ENCODE measurements at regions not wholly inside any gene's neighbourhood (a gene's known extent, or its start where the extent isn't known, plus 50 kb on each side); places are given as distances from the start of the nearest gene placed in this dataset.

GRCh38 chr1:38456531-38456876, 403.1 kb downstream of the RRAGC start:
- no peak for DNase-seq (ENCODE audit: low spot score)

- DNase-seq (ENCODE audit: low spot score): no peak
Measured at GRCh38 chr1:38455829-38456530, 403.6 kb downstream of the RRAGC start.

GRCh38 chr1:38454749-38455441, 404.7 kb downstream of the RRAGC start:
- DNase-seq (ENCODE audit: low spot score): no peak

- no peak for DNase-seq (ENCODE audit: low spot score)
Measured at GRCh38 chr1:38454236-38454635, 405.3 kb downstream of the RRAGC start.

GRCh38 chr1:38452246-38452645, 405.7 kb upstream of the POU3F1 start:
- no peak for DNase-seq (ENCODE audit: low spot score)

- no peak for DNase-seq (ENCODE audit: low spot score)
Measured at GRCh38 chr1:38451541-38451993, 405.0 kb upstream of the POU3F1 start.

- DNase-seq (ENCODE audit: low spot score): no peak
Measured at GRCh38 chr1:38448893-38449292, 402.3 kb upstream of the POU3F1 start.

GRCh38 chr1:38446936-38447335, 400.3 kb upstream of the POU3F1 start:
- DNase-seq (ENCODE audit: low spot score): no peak

- DNase-seq (ENCODE audit: low spot score): no peak
Measured at GRCh38 chr1:38444770-38445442, 398.3 kb upstream of the POU3F1 start.

- DNase-seq (ENCODE audit: low spot score): no peak
Measured at GRCh38 chr1:38444311-38444710, 397.7 kb upstream of the POU3F1 start.

GRCh38 chr1:38440402-38440801, 393.8 kb upstream of the POU3F1 start:
- DNase-seq (ENCODE audit: low spot score): no peak

GRCh38 chr1:38436749-38437148, 390.2 kb upstream of the POU3F1 start:
- no peak for DNase-seq (ENCODE audit: low spot score)

- no peak for DNase-seq (ENCODE audit: low spot score)
Measured at GRCh38 chr1:38436006-38436405, 389.4 kb upstream of the POU3F1 start.

GRCh38 chr1:38433084-38433722, 386.6 kb upstream of the POU3F1 start:
- no peak for DNase-seq (ENCODE audit: low spot score)

- no peak for DNase-seq (ENCODE audit: low spot score)
Measured at GRCh38 chr1:38431535-38432376, 385.2 kb upstream of the POU3F1 start.

GRCh38 chr1:38430949-38431348, 384.4 kb upstream of the POU3F1 start:
- no peak for DNase-seq (ENCODE audit: low spot score)

GRCh38 chr1:38424677-38425076, 378.1 kb upstream of the POU3F1 start:
- no peak for DNase-seq (ENCODE audit: low spot score)

- DNase-seq (ENCODE audit: low spot score): no peak
Measured at GRCh38 chr1:38420666-38421065, 374.1 kb upstream of the POU3F1 start.

GRCh38 chr1:38418195-38419030, 371.8 kb upstream of the POU3F1 start:
- DNase-seq (ENCODE audit: low spot score): no peak

- no peak for DNase-seq (ENCODE audit: low spot score)
Measured at GRCh38 chr1:38403667-38404066, 357.1 kb upstream of the POU3F1 start.

Measured in CD4-positive, alpha-beta T cell treated with Interleukin-6 at 100 ng/mL for 8 hours (primary cell).